GM19395 (cell line): ENCODE measurements at regions not wholly inside any gene's neighbourhood (a gene's known extent, or its start where the extent isn't known, plus 50 kb on each side); places are given as distances from the start of the nearest gene placed in this dataset.

Experiments used
- ATAC-seq: cut with Tn5 transposase; IDR thresholded peaks from one replicate; pipeline ENCODE4 v1.9.1; 2021; ENCODE audit warnings: mild to moderate bottlenecking, moderate library complexity; ENCODE audit not compliant: unreplicated experiment

- no peak for ATAC-seq
Observed at GRCh38 chr14:42470427-42470719, 863.7 kb downstream of the LRFN5 start.

GRCh38 chr14:42469637-42470426, 863.2 kb downstream of the LRFN5 start:
- ATAC-seq = peak; percentile 63

- ATAC-seq = no peak
Observed at GRCh38 chr14:42460673-42461072, 854.0 kb downstream of the LRFN5 start.

- no peak for ATAC-seq
Observed at GRCh38 chr14:42459171-42459685, 852.6 kb downstream of the LRFN5 start.

- no peak for ATAC-seq
Observed at GRCh38 chr14:42441615-42442014, 834.9 kb downstream of the LRFN5 start.

GRCh38 chr14:42437809-42438208, 831.1 kb downstream of the LRFN5 start:
- ATAC-seq = no peak

- no peak for ATAC-seq
Observed at GRCh38 chr14:42429401-42429800, 822.7 kb downstream of the LRFN5 start.

GRCh38 chr14:42428996-42429395, 822.3 kb downstream of the LRFN5 start:
- ATAC-seq = peak; percentile 98

- ATAC-seq = no peak
Observed at GRCh38 chr14:42424501-42424900, 817.8 kb downstream of the LRFN5 start.

GRCh38 chr14:42421377-42422078, 814.9 kb downstream of the LRFN5 start:
- ATAC-seq = peak; percentile 91

GRCh38 chr14:42420071-42420470, 813.4 kb downstream of the LRFN5 start:
- no peak for ATAC-seq

GRCh38 chr14:42407153-42407552, 800.5 kb downstream of the LRFN5 start:
- peak; percentile 77 for ATAC-seq

GRCh38 chr14:42391146-42391834, 784.6 kb downstream of the LRFN5 start:
- ATAC-seq = peak; percentile 95

GRCh38 chr14:42378880-42379279, 772.2 kb downstream of the LRFN5 start:
- ATAC-seq = no peak

- no peak for ATAC-seq
Observed at GRCh38 chr14:42378274-42378673, 771.6 kb downstream of the LRFN5 start.

GRCh38 chr14:42374332-42374731, 767.7 kb downstream of the LRFN5 start:
- ATAC-seq = no peak

GRCh38 chr14:42370056-42370455, 763.4 kb downstream of the LRFN5 start:
- no peak for ATAC-seq

GRCh38 chr14:42368234-42368633, 761.6 kb downstream of the LRFN5 start:
- no peak for ATAC-seq

GRCh38 chr14:42353315-42353714, 746.6 kb downstream of the LRFN5 start:
- peak; percentile 97 for ATAC-seq

- no peak for ATAC-seq
Observed at GRCh38 chr14:42335918-42336317, 729.2 kb downstream of the LRFN5 start.

- no peak for ATAC-seq
Observed at GRCh38 chr14:42334931-42335330, 728.3 kb downstream of the LRFN5 start.

GRCh38 chr14:42323426-42323825, 716.8 kb downstream of the LRFN5 start:
- no peak for ATAC-seq
